ENCODE measurements at regions not wholly inside any gene's neighbourhood (a gene's known extent, or its start where the extent isn't known, plus 50 kb on each side); places are given as distances from the start of the nearest gene placed in this dataset.

GRCh38 chr18:27235218-27235870 is 50.2 kb upstream of the CHST9 start:
- no peak for TF ChIP-seq POLR2A (IDR thresholded peaks at IDR 0.05)
- no peak for TF ChIP-seq CTCF (IDR thresholded peaks at IDR 0.05)
- no peak for DNase-seq (ENCODE audit: low spot score in 2 of 2)
- H3K4me3 ChIP-seq (ENCODE audit: low read depth, poor library complexity, severe bottlenecking): no peak overlapping the region
- intact Hi-C loops (cut with DNase I; ENCODE audit: low total_unique reads): no loop called here
- WGBS, 2 donors: 77 to 78% methylated on average over 4 of the region's 4 CpGs

Data from lower leg skin (tissue), 4 donors.